KMS-11 (cell line): ENCODE measurements at regions not wholly inside any gene's neighbourhood (a gene's known extent, or its start where the extent isn't known, plus 50 kb on each side); places are given as distances from the start of the nearest gene placed in this dataset.

Experiments
- H2AFZ ChIP-seq: fragments of 200-600 bp; sonication (generic); 2 replicates; pipeline ENCODE4 v1.6.1; 2016; ENCODE audit warnings: antibody characterized with exemption, mixed run types, low read depth
- H3K27ac ChIP-seq: fragments of 200-600 bp; sonication (generic); 2 replicates; pipeline ENCODE4 v1.6.1; 2016; ENCODE audit warnings: mild to moderate bottlenecking, mixed run types
- H3K27me3 ChIP-seq: fragments of 200-600 bp; sonication (generic); 2 replicates; pipeline ENCODE4 v1.6.1; 2017; ENCODE audit warnings: mild to moderate bottlenecking, low read depth, mixed run types, moderate library complexity; ENCODE audit not compliant: insufficient read depth
- H3K36me3 ChIP-seq: fragments of 200-600 bp; sonication (generic); 2 replicates; pipeline ENCODE4 v1.6.1; 2017; ENCODE audit warnings: mild to moderate bottlenecking, mixed run types; ENCODE audit not compliant: insufficient read depth
- H3K4me1 ChIP-seq: fragments of 200-600 bp; sonication (generic); 2 replicates; pipeline ENCODE4 v1.6.1; 2016; ENCODE audit warnings: mild to moderate bottlenecking, low read depth, mixed run types; ENCODE audit not compliant: poor library complexity, severe bottlenecking
- H3K4me2 ChIP-seq: fragments of 200-600 bp; sonication (generic); 2 replicates; pipeline ENCODE4 v1.7.0; 2016; ENCODE audit warnings: mild to moderate bottlenecking, mixed run types
- H3K4me3 ChIP-seq: fragments of 200-600 bp; sonication (generic); IDR thresholded peaks from 2 replicates; pipeline ENCODE4 v1.6.1; 2017; ENCODE audit warnings: low read depth, low read length, mixed read lengths; ENCODE audit not compliant: insufficient read depth
- H3K79me2 ChIP-seq: fragments of 200-600 bp; sonication (generic); 2 replicates; pipeline ENCODE4 v1.6.1; 2016; ENCODE audit warnings: low read depth, mixed run types; ENCODE audit not compliant: insufficient read depth
- H3K9ac ChIP-seq: fragments of 200-600 bp; sonication (generic); 2 replicates; pipeline ENCODE4 v1.6.1; 2016; ENCODE audit warnings: mild to moderate bottlenecking, mixed run types
- H4K20me1 ChIP-seq: fragments of 200-600 bp; sonication (generic); 2 replicates; pipeline ENCODE4 v1.6.1; 2016; ENCODE audit warnings: mild to moderate bottlenecking, mixed run types; ENCODE audit not compliant: insufficient read depth
- CTCF ChIP-seq: fragments of 200-600 bp; sonication (generic); conservative IDR thresholded peaks from 2 replicates; pipeline ENCODE4 v1.6.1; 2017; ENCODE audit warnings: low read depth, mild to moderate bottlenecking, antibody characterized with exemption, low read length, moderate library complexity, mixed read lengths

- Histone ChIP-seq H2AFZ (peak overlapping the region; percentile 57), H3K36me3 (no peaks in the 10 kb centered on the region), H3K4me3 (no peak overlapping the region), H3K27ac (no peak overlapping the region), H4K20me1 (no peaks in the 10 kb centered on the region), H3K4me2 (no peak overlapping the region), H3K9ac (no peak overlapping the region), H3K4me1 (peaks cover 10% of the 10 kb centered on the region), H3K27me3 (no peaks in the 10 kb centered on the region), H3K79me2 (no peaks in the 10 kb centered on the region)
- no peak for TF ChIP-seq CTCF
Observed at GRCh38 chr18:71105994-71106546, 817.2 kb downstream of the SOCS6 start.

DNA sequence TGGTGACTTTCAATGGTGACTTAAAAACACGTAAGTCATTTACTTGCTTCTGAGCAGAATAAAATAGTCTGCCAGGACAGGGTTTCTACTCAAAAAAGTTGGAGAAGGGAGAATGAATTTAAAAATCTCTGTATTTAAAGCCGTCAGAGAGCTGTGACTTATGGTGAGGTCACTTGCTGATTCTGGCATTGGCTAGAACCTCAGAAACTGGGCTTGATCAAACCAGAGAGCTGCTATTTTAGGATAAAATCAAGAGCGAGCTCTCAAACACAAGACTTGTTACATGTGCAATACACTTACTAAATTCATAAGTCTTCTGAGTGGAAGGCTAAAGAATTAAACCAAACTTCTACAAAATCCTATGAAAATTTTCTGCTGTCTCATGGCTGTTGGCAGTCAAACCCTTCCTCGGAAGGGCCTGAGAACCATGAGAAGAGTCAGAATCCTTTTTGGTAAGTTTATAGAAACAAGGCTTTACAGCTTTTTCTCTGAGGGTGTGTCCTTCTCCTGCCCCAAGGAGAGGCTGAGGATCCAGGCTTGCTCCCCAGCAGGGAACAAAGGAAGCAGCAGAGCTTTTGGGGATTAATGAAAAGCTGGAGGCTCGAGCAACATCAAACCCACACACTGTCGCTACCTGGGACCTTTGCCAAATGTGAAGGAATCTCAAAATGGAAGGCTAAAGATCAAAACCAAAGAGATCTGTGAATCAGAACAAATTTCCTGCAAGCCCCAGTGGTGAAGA, 816.4 kb downstream of the SOCS6 start:
- peaks cover 10% of the 10 kb centered on the region for H3K4me1 ChIP-seq
- no peak overlapping the region for H2AFZ ChIP-seq
- TF ChIP-seq CTCF = no peak
- no peaks in the 10 kb centered on the region for H3K36me3 ChIP-seq
- H3K4me3 ChIP-seq = no peak overlapping the region
- H3K27ac ChIP-seq = no peak overlapping the region
- no peak overlapping the region for H3K9ac ChIP-seq
- H3K27me3 ChIP-seq = no peaks in the 10 kb centered on the region
- no peaks in the 10 kb centered on the region for H4K20me1 ChIP-seq
- no peaks in the 10 kb centered on the region for H3K79me2 ChIP-seq
- H3K4me2 ChIP-seq = no peak overlapping the region

GRCh38 chr18:71079606-71080005, 790.8 kb downstream of the SOCS6 start:
- Histone ChIP-seq H3K27me3 (no peaks in the 10 kb centered on the region), H3K4me1 (no peaks in the 10 kb centered on the region), H3K79me2 (no peaks in the 10 kb centered on the region), H3K4me2 (no peak overlapping the region), H4K20me1 (no peaks in the 10 kb centered on the region), H3K36me3 (no peaks in the 10 kb centered on the region), H3K4me3 (no peak overlapping the region), H3K9ac (no peak overlapping the region), H2AFZ (no peak overlapping the region), H3K27ac (no peak overlapping the region)
- TF ChIP-seq CTCF = no peak

GRCh38 chr18:71077451-71077850, 788.6 kb downstream of the SOCS6 start:
- no peaks in the 10 kb centered on the region for H4K20me1 ChIP-seq
- H3K9ac ChIP-seq = no peak overlapping the region
- H3K4me1 ChIP-seq = no peaks in the 10 kb centered on the region
- H3K36me3 ChIP-seq = no peaks in the 10 kb centered on the region
- no peaks in the 10 kb centered on the region for H3K79me2 ChIP-seq
- no peak overlapping the region for H3K4me2 ChIP-seq
- H3K4me3 ChIP-seq = no peak overlapping the region
- no peak overlapping the region for H2AFZ ChIP-seq
- H3K27me3 ChIP-seq = no peaks in the 10 kb centered on the region
- H3K27ac ChIP-seq = no peak overlapping the region
- TF ChIP-seq CTCF = no peak
